Heart left ventricle (tissue), 16 donors: ENCODE measurements at regions not wholly inside any gene's neighbourhood (a gene's known extent, or its start where the extent isn't known, plus 50 kb on each side); places are given as distances from the start of the nearest gene placed in this dataset.

Source experiments
- ATAC-seq, 4 donors: fragments of 200-7000 bp; cut with Tn5 transposase; one replicate each; pipeline ENCODE4 v1.9.1; 2020 to 2022; ENCODE audit warnings: moderate library complexity in 4 of 4, mild to moderate bottlenecking in 3 of 4, moderate number of reproducible peaks in 1 of 4
- DNase-seq, 5 donors: peaks; one replicate each; pipeline ENCODE4 v3.0.0-alpha.2; 2020
- H3K27ac ChIP-seq, 12 donors: fragments of 200-600 bp; sonication (generic) in 4 of 12; one replicate each; pipeline versions ENCODE4 v1.5.0 to v1.8.0; 2016 to 2022; ENCODE audit warnings: mild to moderate bottlenecking in 2 of 12
- H3K27me3 ChIP-seq, 9 donors: fragments of 200-600 bp; sonication (generic) in 2 of 9; one replicate each; pipeline versions ENCODE4 v1.5.1 to v1.8.0; 2016 to 2022; ENCODE audit warnings: mild to moderate bottlenecking in 3 of 9
- H3K36me3 ChIP-seq, 9 donors: fragments of 200-600 bp; sonication (generic) in 2 of 9; one replicate each; pipeline versions ENCODE4 v1.5.0 to v1.8.0; 2018 to 2022; ENCODE audit warnings: mild to moderate bottlenecking in 2 of 9
- H3K4me1 ChIP-seq, 12 donors: fragments of 200-600 bp; sonication (generic) in 4 of 12; one replicate each; pipeline versions ENCODE4 v1.5.0 to v1.8.0; 2016 to 2022; ENCODE audit warnings: mild to moderate bottlenecking in 3 of 12
- H3K4me3 ChIP-seq, 12 donors: fragments of 200-600 bp; sonication (generic) in 4 of 12; one replicate each; pipeline versions ENCODE4 v1.5.0 to v1.8.0; 2017 to 2022; ENCODE audit warnings: mild to moderate bottlenecking in 9 of 12, moderate library complexity in 4 of 12
- H3K9me3 ChIP-seq, 12 donors: fragments of 200-600 bp; sonication (generic) in 4 of 12; one replicate each; pipeline versions ENCODE4 v1.5.0 to v1.8.0; 2016 to 2022; ENCODE audit warnings: mild to moderate bottlenecking in 1 of 12
- CTCF ChIP-seq, 12 donors: fragments of 200-600 bp; sonication (generic) in 4 of 12; IDR thresholded peaks; one replicate each; pipeline versions ENCODE4 v1.5.0 to v1.8.0; 2018 to 2022; ENCODE audit warnings: antibody characterized with exemption in 12 of 12, mild to moderate bottlenecking in 5 of 12
- POLR2A ChIP-seq, 2 donors: fragments of 450-650 bp; IDR thresholded peaks; one replicate each; pipeline ENCODE4 v1.6.1; 2017; ENCODE audit warnings: antibody characterized with exemption in 2 of 2, mild to moderate bottlenecking in 2 of 2, moderate library complexity in 2 of 2
- WGBS, 4 donors: extraction: QIAGEN DNeasy Blood & Tissue Kit in 2 of 4; methylation state at CpG; one replicate each; pipeline versions ENCODE4 v1.1.5 to v1.1.7; 2013 to 2018; 5-methylcytosine and 5-hydroxymethylcytosine counted together
- intact Hi-C, 10 donors: fragments of 100-400 bp; cut with DNase I; formaldehyde crosslinking; loops; one replicate each; pipeline versions ENCODE4 v1.11.1 to v1.14.2; 2022
- donor health status: ischemic (EF 13 %, LVEDD 7.1; RV severe dilation, severe dysfunction).
- donor health status: healthy with polysubstance abuse.
- donor health status: DM: no; HTN: yes; CAD: no.
- donor health status: DM: no; HTN: no; CAD: no.
- donor health status: ischemic (EF 25% LVEDD 6.9; RV normal size, moderate dysfunction).
- donor health status: ischemic (EF 25% LVEDD 5.7; RV mildly dilated, moderate dysfunction).
- donor health status: healthy.
- donor health status: DM: yes; HTN: yes; CAD: no.
- donor health status: ischemic (EF 35%, LVEDD 5.7; RV mildly dilated, moderate dysfunction).
- donor health status: nonischemic (EF 11% LVEDD 7.7; RV severe dilation, severe dysfunction).
- donor health status: DM: yes; HTN: yes; CAD: no.
- donor health status: PGD.
- donor health status: ischemic (EF 29% LVEDD 5.4; RV normal size, mild dysfunction).
- donor health status: nonischemic (EF 23%, LVEDD 6.1; RV moderate dilation, normal function).

DNA sequence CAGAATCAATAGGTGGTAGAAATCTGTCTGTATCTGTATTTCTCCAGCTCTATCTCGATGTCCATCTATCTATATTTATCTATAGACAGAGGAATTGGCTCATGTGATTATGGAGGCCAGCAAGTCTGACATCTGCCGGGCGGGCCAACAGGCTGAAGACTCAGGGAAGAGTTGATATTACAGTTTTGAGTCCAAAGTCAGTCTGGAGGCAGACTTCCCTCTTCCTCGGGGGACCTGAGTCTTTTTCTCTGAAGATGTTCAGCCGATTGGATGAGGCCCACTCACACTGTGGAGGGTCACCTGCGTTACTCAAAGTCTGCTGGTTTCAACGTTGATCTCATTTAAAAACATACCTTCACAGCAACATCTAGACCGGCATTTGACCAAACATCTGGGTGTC is 98.7 kb downstream of the RAMP3 start:
- intact Hi-C loops: loop anchor here in 1 of 10 donors (2.0 kb wide), 1 partner anchor 100 kb away; the partner anchor contains the start of gene RAMP3
- WGBS, 4 donors: 76 to 92% (median 90%) methylated on average over 8 of the region's 8 CpGs
- no peak overlapping the region for H3K27ac ChIP-seq

GRCh38 chr7:45256775-45257174 is 99.2 kb downstream of the RAMP3 start:
- Histone ChIP-seq H3K27ac (no peak overlapping the region), H3K4me3 (no peak overlapping the region), H3K27me3 (peaks cover 0 to 23% (median 0%) of the 10 kb centered on the region in 9 donors), H3K36me3 (no peaks in the 10 kb centered on the region), H3K4me1 (peaks cover 0 to 7% (median 2%) of the 10 kb centered on the region in 12 donors), H3K9me3 (no peaks in the 10 kb centered on the region)
- WGBS, 4 donors: 73 to 93% (median 90%) methylated on average over 2 of the region's 2 CpGs
- TF ChIP-seq POLR2A (IDR thresholded peaks at IDR 0.05) (no peak), CTCF (IDR thresholded peaks at IDR 0.05) (no peak)
- no peak for ATAC-seq
- intact Hi-C loops: loop anchor here in 1 of 10 donors (2.0 kb wide), 1 partner anchor 100 kb away; the partner anchor contains the start of gene RAMP3
- no peak for DNase-seq

More for the DNA sequence above, 98.7 kb downstream of the RAMP3 start:
- DNase-seq (no peak), ATAC-seq (no peak)
- H3K9me3 ChIP-seq: no peaks in the 10 kb centered on the region
- TF ChIP-seq POLR2A (IDR thresholded peaks at IDR 0.05): no peak
- H3K27me3 ChIP-seq: peaks cover 0 to 23% (median 0%) of the 10 kb centered on the region in 9 donors
- no peaks in the 10 kb centered on the region for H3K36me3 ChIP-seq
- H3K4me1 ChIP-seq: peaks cover 0 to 7% (median 2%) of the 10 kb centered on the region in 12 donors
- no peak overlapping the region for H3K4me3 ChIP-seq

- H3K27ac ChIP-seq: no peak overlapping the region
- ATAC-seq: peak in 1 of 4 donors; percentile 15
- no peaks in the 10 kb centered on the region for H3K36me3 ChIP-seq
- DNase-seq: no peak
- TF ChIP-seq POLR2A (IDR thresholded peaks at IDR 0.05): no peak
- TF ChIP-seq CTCF (IDR thresholded peaks at IDR 0.05): no peak
- no peaks in the 10 kb centered on the region for H3K9me3 ChIP-seq
- peaks cover 0 to 23% (median 0%) of the 10 kb centered on the region in 9 donors for H3K27me3 ChIP-seq
- no peak overlapping the region for H3K4me3 ChIP-seq
- H3K4me1 ChIP-seq: peaks cover 0 to 7% (median 2%) of the 10 kb centered on the region in 12 donors
- intact Hi-C loops: loop anchor here in 1 of 10 donors (2.0 kb wide), 1 partner anchor 100 kb away; the partner anchor contains the start of gene RAMP3
Observed at GRCh38 chr7:45257284-45257683, 99.7 kb downstream of the RAMP3 start.

- no peak overlapping the region for H3K27ac ChIP-seq
- peaks cover 0 to 23% (median 0%) of the 10 kb centered on the region in 9 donors for H3K27me3 ChIP-seq
- H3K4me1 ChIP-seq: peaks cover 0 to 7% (median 0%) of the 10 kb centered on the region in 12 donors
- peak in 1 of 4 donors; percentile 17 for ATAC-seq
- 60 to 66% (median 62%) methylated on average over 4 to 5 of the region's 5 CpGs for WGBS, 4 donors
- no peaks in the 10 kb centered on the region for H3K9me3 ChIP-seq
- TF ChIP-seq CTCF (IDR thresholded peaks at IDR 0.05) (no peak), POLR2A (IDR thresholded peaks at IDR 0.05) (no peak)
- H3K4me3 ChIP-seq: no peak overlapping the region
- DNase-seq: no peak
- intact Hi-C loops: loop anchor here in 2 of 10 donors (1.0 kb wide), 1 partner anchor 103 kb away; no protein-coding TSS in a partner anchor
- H3K36me3 ChIP-seq: no peaks in the 10 kb centered on the region
Observed at GRCh38 chr7:45258533-45259226, 101.1 kb downstream of the RAMP3 start.
